ENCODE measurements at regions not wholly inside any gene's neighbourhood (a gene's known extent, or its start where the extent isn't known, plus 50 kb on each side); places are given as distances from the start of the nearest gene placed in this dataset.

GRCh38 chr11:128180441-128181087 lies 406.8 kb downstream of the ETS1 start:
- no peaks in the 10 kb centered on the region for H3K9me3 ChIP-seq
- 80% methylated on average over 5 of the region's 5 CpGs for WGBS

GRCh38 chr11:128179512-128179911 lies 407.8 kb downstream of the ETS1 start:
- no peak for DNase-seq (ENCODE audit: low spot score in 2 of 2)
- Histone ChIP-seq H3K4me1 (no peaks in the 10 kb centered on the region), H3K4me3 (no peak overlapping the region), H3K27ac (no peak overlapping the region), H3K9me3 (no peaks in the 10 kb centered on the region), H3K27me3 (no peaks in the 10 kb centered on the region), H3K36me3 (no peaks in the 10 kb centered on the region)
- TF ChIP-seq POLR2A (IDR thresholded peaks at IDR 0.05) (no peak), POLR2AphosphoS5 (IDR thresholded peaks at IDR 0.05) (no peak), CTCF (IDR thresholded peaks at IDR 0.05) (no peak), EP300 (IDR thresholded peaks at IDR 0.05) (no peak)
- 81% methylated on average over 1 of the region's 1 CpG for WGBS

More at GRCh38 chr11:128180441-128181087, 406.8 kb downstream of the ETS1 start:
- no peak for TF ChIP-seq CTCF (IDR thresholded peaks at IDR 0.05)
- TF ChIP-seq POLR2A (IDR thresholded peaks at IDR 0.05) = no peak
- no peak for TF ChIP-seq POLR2AphosphoS5 (IDR thresholded peaks at IDR 0.05)
- no peak for TF ChIP-seq EP300 (IDR thresholded peaks at IDR 0.05)
- no peak overlapping the region for H3K4me3 ChIP-seq
- no peaks in the 10 kb centered on the region for H3K4me1 ChIP-seq
- no peaks in the 10 kb centered on the region for H3K36me3 ChIP-seq
- H3K27ac ChIP-seq = no peak overlapping the region
- DNase-seq (ENCODE audit: low spot score in 2 of 2) = no peak
- H3K27me3 ChIP-seq = no peaks in the 10 kb centered on the region

GRCh38 chr11:128179039-128179438 lies 408.3 kb downstream of the ETS1 start:
- Histone ChIP-seq H3K27me3 (no peaks in the 10 kb centered on the region), H3K27ac (no peak overlapping the region), H3K4me1 (no peaks in the 10 kb centered on the region), H3K4me3 (no peak overlapping the region), H3K9me3 (no peaks in the 10 kb centered on the region), H3K36me3 (no peaks in the 10 kb centered on the region)
- WGBS = 74% methylated on average over 2 of the region's 2 CpGs
- no peak for DNase-seq (ENCODE audit: low spot score in 2 of 2)
- TF ChIP-seq CTCF (IDR thresholded peaks at IDR 0.05) = no peak
- no peak for TF ChIP-seq POLR2AphosphoS5 (IDR thresholded peaks at IDR 0.05)
- no peak for TF ChIP-seq EP300 (IDR thresholded peaks at IDR 0.05)
- no peak for TF ChIP-seq POLR2A (IDR thresholded peaks at IDR 0.05)

GRCh38 chr11:128174465-128175291 lies 412.7 kb downstream of the ETS1 start:
- Histone ChIP-seq H3K4me1 (peaks cover 4% of the 10 kb centered on the region), H3K27me3 (no peaks in the 10 kb centered on the region), H3K9me3 (no peaks in the 10 kb centered on the region), H3K4me3 (no peak overlapping the region), H3K36me3 (no peaks in the 10 kb centered on the region), H3K27ac (no peak overlapping the region)
- 82% methylated on average over 7 of the region's 7 CpGs for WGBS
- no peak for DNase-seq (ENCODE audit: low spot score in 2 of 2)
- TF ChIP-seq CTCF (IDR thresholded peaks at IDR 0.05) (no peak), POLR2AphosphoS5 (IDR thresholded peaks at IDR 0.05) (no peak), EP300 (IDR thresholded peaks at IDR 0.05) (no peak), POLR2A (IDR thresholded peaks at IDR 0.05) (no peak)

All from suprapubic skin (tissue), 4 donors.